Body of pancreas (tissue), 4 donors: ENCODE measurements at regions not wholly inside any gene's neighbourhood (a gene's known extent, or its start where the extent isn't known, plus 50 kb on each side); places are given as distances from the start of the nearest gene placed in this dataset.

Experiments
- CTCF ChIP-seq, 7 experiments: fragments of 450-650 bp in 4 of 7; fragments of 200-600 bp in 3 of 7; sonication (generic) in 3 of 7; IDR thresholded peaks; one replicate each; pipeline ENCODE4 v1.5.1; 2016 to 2019; ENCODE audit warnings: antibody characterized with exemption in 7 of 7
- POLR2A ChIP-seq, 3 donors: fragments of 450-650 bp; IDR thresholded peaks; one replicate each; pipeline ENCODE4 v1.6.1; 2016; ENCODE audit warnings: antibody characterized with exemption in 3 of 3, mild to moderate bottlenecking in 2 of 3

- TF ChIP-seq CTCF (IDR thresholded peaks at IDR 0.05) (no peak), POLR2A (IDR thresholded peaks at IDR 0.05) (no peak)
Measured at GRCh38 chr4:32499171-32499570, 1779.0 kb downstream of the PCDH7 start.
